DOHH2 (cell line): ENCODE measurements at regions not wholly inside any gene's neighbourhood (a gene's known extent, or its start where the extent isn't known, plus 50 kb on each side); places are given as distances from the start of the nearest gene placed in this dataset.

Experiments used
- EZH2phosphoT487 ChIP-seq: fragments of 200-600 bp; sonication (generic); IDR thresholded peaks from 2 replicates; pipeline ENCODE4 v1.6.1; 2017; ENCODE audit warnings: borderline replicate concordance, mild to moderate bottlenecking, antibody characterized with exemption, low read length, moderate library complexity, mixed read lengths
- TF ChIP-seq, protein P1 (sequence below): fragments of 200-600 bp; sonication (generic); IDR thresholded peaks from one replicate; pipeline ENCODE4 v1.5.1; 2014; ENCODE audit warnings: antibody characterized with exemption, mild to moderate bottlenecking, low read depth, low read length; ENCODE audit not compliant: poor library complexity, severe bottlenecking

DNA sequence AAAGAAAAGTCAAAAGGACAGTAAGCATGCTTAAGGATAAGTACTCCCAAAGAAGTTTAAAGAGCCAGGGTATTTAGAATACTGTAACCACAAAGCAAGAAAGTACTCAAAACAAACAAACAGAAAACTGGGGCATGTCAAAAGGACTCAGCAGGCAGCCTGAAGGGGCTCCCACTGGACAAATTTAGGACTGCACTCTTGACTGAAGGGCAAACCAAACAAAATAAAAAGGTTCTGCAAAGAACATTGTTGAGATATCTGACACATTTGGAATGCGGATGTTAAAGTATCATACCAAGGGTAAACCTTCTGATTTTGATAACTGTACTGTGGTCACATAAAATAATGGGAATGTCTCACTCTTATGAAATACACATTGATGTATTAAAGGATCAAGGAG lies 157.4 kb downstream of the TNFSF13B start:
- TF ChIP-seq, protein P1, sequence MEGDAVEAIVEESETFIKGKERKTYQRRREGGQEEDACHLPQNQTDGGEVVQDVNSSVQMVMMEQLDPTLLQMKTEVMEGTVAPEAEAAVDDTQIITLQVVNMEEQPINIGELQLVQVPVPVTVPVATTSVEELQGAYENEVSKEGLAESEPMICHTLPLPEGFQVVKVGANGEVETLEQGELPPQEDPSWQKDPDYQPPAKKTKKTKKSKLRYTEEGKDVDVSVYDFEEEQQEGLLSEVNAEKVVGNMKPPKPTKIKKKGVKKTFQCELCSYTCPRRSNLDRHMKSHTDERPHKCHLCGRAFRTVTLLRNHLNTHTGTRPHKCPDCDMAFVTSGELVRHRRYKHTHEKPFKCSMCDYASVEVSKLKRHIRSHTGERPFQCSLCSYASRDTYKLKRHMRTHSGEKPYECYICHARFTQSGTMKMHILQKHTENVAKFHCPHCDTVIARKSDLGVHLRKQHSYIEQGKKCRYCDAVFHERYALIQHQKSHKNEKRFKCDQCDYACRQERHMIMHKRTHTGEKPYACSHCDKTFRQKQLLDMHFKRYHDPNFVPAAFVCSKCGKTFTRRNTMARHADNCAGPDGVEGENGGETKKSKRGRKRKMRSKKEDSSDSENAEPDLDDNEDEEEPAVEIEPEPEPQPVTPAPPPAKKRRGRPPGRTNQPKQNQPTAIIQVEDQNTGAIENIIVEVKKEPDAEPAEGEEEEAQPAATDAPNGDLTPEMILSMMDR = no peak
- TF ChIP-seq EZH2phosphoT487 = no peak
